GM13976 (cell line): ENCODE measurements at regions not wholly inside any gene's neighbourhood (a gene's known extent, or its start where the extent isn't known, plus 50 kb on each side); places are given as distances from the start of the nearest gene placed in this dataset.

Experiments
- DNase-seq: peaks from one replicate; pipeline ENCODE4 v3.0.0; 2012; ENCODE audit warnings: low spot score
- in situ Hi-C: fragments of 300-500 bp; cut with MboI; formaldehyde crosslinking; loops from one replicate; pipeline ENCODE4 v1.12.0; 2022; ENCODE audit warnings: low sequenced_read_pairs, mixed read lengths, inconsistent platforms; ENCODE audit not compliant: unreplicated experiment
- TF ChIP-seq, protein P1 (sequence below): IDR thresholded peaks from 2 replicates; pipeline ENCODE4 v1.5.1; 2012; ENCODE audit warnings: borderline replicate concordance, mild to moderate bottlenecking; ENCODE audit not compliant: insufficient read depth; ENCODE audit errors: extremely low read depth, missing control alignments, control extremely low read depth

GRCh38 chr7:26476271-26476670 lies 184.6 kb downstream of the SNX10 start:
- TF ChIP-seq, protein P1, sequence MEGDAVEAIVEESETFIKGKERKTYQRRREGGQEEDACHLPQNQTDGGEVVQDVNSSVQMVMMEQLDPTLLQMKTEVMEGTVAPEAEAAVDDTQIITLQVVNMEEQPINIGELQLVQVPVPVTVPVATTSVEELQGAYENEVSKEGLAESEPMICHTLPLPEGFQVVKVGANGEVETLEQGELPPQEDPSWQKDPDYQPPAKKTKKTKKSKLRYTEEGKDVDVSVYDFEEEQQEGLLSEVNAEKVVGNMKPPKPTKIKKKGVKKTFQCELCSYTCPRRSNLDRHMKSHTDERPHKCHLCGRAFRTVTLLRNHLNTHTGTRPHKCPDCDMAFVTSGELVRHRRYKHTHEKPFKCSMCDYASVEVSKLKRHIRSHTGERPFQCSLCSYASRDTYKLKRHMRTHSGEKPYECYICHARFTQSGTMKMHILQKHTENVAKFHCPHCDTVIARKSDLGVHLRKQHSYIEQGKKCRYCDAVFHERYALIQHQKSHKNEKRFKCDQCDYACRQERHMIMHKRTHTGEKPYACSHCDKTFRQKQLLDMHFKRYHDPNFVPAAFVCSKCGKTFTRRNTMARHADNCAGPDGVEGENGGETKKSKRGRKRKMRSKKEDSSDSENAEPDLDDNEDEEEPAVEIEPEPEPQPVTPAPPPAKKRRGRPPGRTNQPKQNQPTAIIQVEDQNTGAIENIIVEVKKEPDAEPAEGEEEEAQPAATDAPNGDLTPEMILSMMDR: no peak
- in situ Hi-C loops: no loop called here
- no peak for DNase-seq

DNA sequence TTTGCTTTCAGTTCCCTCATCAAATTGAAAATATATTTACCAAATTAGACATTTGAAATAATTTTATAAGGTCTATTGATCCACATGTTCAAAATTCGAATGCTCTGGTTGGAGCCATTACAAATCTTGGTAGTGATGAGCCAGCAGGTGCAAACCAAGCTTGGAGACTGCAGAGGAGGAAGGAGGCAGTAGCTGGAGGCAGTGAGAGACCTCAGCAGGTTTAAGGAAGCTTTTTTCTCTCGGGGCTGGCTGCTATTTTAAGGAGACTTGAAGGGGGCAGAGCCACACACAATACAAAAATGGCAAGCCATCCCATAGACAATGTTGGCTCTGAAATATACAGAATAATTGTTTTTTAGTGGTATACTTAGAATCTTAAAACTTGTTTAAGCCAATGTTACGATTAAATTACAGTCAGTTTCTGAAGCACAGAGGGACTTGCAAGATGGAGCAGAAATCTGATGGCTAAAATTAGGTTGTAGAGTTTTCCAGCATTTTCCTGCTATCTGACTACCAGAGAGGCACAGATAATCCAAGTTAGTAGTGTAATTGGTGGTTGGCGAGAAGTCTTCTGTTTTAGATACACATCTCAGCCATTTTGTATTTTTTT lies 185.8 kb downstream of the SNX10 start:
- DNase-seq: no peak
- in situ Hi-C loops: no loop called here
- TF ChIP-seq, protein P1: no peak

GRCh38 chr7:26478550-26478949 lies 186.9 kb downstream of the SNX10 start:
- in situ Hi-C loops: no loop called here

DNA sequence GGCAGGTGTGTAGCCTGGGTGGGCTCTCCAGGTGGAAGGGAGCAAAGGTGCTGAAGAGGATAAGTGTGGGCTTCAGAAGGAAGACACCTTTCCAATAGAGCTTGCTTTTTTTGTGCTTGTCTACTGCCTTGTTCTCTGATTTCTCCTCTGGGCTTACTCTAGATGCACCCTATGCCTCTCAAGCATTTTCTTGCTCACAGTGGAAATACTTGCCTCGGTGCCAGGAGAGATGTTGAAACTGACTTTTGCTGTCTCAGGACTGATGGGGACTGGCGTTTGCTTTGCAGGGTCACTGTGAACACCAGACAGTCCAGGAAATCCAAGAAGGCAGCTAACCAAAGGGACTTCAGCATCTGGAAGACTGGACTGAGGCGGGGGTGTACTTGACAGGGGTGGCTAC lies 187.9 kb downstream of the SNX10 start:
- in situ Hi-C loops: no loop called here

More at GRCh38 chr7:26478550-26478949, 186.9 kb downstream of the SNX10 start:
- TF ChIP-seq, protein P1: no peak
- no peak for DNase-seq

DNA sequence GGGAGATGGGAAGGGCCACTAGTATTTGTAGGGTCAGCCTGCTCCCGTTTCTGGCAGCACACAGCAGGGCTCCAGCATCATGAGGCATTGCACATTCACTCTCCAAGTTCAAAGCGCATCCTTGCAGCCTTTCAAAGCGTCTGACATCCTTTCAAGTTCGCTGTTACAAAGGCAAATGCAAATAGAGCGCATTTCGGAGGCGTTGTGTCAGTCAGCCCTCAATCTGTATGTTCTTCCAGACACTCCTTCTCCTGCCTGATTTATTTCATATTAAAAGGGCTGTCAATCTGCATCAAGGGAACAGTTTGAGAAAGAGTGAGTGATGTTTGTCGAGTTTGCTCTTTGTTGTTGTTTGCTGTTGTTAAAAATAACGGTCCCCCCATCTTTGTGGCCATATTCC lies 188.5 kb downstream of the SNX10 start:
- in situ Hi-C loops: no loop called here
- DNase-seq: no peak
- TF ChIP-seq, protein P1: no peak

More for the DNA sequence above, 187.9 kb downstream of the SNX10 start:
- no peak for DNase-seq
- TF ChIP-seq, protein P1: no peak

- DNase-seq: no peak
- in situ Hi-C loops: no loop called here
- TF ChIP-seq, protein P1: no peak
Measured at GRCh38 chr7:26482927-26483326, 191.3 kb downstream of the SNX10 start.
